ENCODE measurements at regions not wholly inside any gene's neighbourhood (a gene's known extent, or its start where the extent isn't known, plus 50 kb on each side); places are given as distances from the start of the nearest gene placed in this dataset.

GRCh38 chr17:5783269-5783668, 199.0 kb upstream of the NLRP1 start:
- no peak for TF ChIP-seq CTCF (IDR thresholded peaks at IDR 0.05)
- no peak for TF ChIP-seq POLR2A (IDR thresholded peaks at IDR 0.05)
- TF ChIP-seq POLR2AphosphoS5 (IDR thresholded peaks at IDR 0.05; ENCODE audit: insufficient read depth in 1 of 2, low read depth in 1 of 2): no peak
